GM21619 (cell line): ENCODE measurements at regions not wholly inside any gene's neighbourhood (a gene's known extent, or its start where the extent isn't known, plus 50 kb on each side); places are given as distances from the start of the nearest gene placed in this dataset.
"Not testable (repeated sequence)": the region's sequence is repeated elsewhere in the genome, so short reads cannot be mapped to it uniquely, and the experiment has no call there.

Source experiments
- ATAC-seq: cut with Tn5 transposase; IDR thresholded peaks from one replicate; pipeline ENCODE4 v1.9.1; 2021; ENCODE audit not compliant: unreplicated experiment

DNA sequence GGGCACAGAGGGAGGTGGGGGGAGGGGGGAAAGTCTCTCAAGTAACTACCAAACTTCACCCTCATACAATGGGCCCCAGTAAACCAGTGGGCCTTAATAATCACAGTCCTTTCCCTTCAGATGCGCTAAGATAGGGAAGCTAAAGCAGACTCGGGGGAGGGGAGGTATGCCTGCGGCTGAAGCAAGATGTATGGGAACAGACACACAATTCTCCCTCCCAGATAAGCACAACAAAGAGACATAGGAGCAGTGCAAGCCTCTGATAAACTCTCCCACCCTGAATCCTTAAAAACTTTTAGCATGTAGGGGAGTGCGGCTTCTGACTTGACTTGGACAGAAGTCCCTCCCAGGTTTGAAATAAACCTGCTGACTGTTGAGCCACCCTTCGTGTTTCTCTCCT lies 54.7 kb downstream of the PROP1 start:
- not testable (repeated sequence) for ATAC-seq

DNA sequence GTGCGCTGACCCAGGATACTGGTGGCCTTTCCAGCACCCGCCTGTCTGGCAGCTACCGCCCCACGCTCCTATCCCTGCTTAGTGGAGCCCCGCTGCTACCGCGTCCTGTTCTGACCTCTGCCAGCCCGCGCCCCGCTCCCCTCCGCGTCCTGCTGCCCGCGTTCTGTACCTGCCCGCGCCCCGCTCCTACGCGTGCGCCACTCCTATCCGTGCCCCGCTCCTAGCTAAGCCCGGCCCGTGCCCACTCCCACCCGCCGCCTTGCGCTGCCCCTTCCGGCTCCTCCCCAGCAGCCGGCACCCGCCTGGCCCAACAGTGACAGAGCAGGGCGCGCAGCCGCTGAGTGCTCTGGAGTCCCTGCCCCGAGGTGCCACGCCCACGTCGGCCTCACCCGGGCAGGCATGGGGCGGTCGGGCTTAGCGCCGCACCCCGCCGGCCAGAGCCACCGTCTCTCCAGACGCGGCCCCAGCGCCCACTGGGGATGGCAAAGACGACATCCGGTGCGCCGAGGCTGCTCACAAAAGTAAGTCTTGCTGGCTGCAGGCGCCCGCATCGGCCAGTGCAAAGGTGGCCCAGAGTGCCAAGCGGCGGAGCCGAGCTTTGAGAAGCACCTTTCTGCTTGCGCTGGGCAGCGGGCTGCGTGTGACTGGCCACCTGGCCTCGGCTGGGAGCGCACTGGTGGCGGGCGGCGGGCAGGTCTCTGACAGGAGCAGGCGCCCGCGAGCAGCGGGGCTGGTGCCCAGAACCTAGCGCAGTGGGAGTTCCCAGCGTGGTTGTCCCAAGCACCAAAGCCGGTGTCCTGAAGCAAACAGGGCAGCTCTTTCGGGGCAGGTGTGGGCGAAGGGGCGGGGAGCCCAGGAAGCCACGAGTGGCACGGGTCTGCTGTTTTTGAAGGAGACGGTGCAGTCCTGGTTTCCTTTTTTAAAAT lies 56.5 kb downstream of the PROP1 start:
- not testable (repeated sequence) for ATAC-seq

DNA sequence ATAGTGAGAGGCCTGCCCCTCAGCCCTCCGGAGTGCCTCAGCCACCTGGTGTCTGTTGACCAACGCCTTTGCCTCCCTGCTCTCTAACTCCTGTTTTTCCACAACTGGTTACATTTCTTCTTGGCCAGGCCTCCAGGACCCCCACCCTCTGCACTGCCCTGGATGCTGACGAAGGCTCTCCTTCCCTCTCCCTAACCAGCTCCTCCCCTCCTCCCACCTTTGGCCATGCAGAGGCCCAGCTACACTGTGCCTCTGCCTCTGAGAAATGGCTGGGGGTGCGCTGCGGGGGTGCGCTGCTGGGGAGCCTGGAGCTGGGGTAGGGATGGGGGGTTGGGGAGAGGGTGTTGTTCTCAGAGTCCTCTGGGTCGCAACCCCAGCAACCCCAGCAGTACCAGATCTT lies 57.3 kb downstream of the PROP1 start:
- ATAC-seq, result not testable (repeated sequence)

DNA sequence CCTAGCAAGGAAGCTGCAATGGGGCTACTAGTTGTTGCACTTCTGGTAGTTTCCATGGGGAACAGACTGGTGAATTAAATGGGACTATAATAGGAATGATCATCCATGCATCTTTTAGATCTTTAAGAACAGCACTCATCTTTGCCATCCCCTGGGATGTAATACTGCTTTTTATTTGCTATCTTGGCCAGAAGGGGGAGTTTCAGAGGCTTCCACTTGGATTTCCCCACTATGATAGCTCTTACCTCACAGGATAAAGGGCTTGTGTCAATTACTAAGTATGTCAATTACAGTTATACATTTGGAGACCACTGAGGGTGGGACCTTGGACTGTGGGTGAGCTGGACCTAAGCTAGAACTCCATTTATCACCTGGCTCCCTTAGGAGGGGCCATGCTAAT lies 61.8 kb downstream of the PROP1 start:
- not testable (repeated sequence) for ATAC-seq

DNA sequence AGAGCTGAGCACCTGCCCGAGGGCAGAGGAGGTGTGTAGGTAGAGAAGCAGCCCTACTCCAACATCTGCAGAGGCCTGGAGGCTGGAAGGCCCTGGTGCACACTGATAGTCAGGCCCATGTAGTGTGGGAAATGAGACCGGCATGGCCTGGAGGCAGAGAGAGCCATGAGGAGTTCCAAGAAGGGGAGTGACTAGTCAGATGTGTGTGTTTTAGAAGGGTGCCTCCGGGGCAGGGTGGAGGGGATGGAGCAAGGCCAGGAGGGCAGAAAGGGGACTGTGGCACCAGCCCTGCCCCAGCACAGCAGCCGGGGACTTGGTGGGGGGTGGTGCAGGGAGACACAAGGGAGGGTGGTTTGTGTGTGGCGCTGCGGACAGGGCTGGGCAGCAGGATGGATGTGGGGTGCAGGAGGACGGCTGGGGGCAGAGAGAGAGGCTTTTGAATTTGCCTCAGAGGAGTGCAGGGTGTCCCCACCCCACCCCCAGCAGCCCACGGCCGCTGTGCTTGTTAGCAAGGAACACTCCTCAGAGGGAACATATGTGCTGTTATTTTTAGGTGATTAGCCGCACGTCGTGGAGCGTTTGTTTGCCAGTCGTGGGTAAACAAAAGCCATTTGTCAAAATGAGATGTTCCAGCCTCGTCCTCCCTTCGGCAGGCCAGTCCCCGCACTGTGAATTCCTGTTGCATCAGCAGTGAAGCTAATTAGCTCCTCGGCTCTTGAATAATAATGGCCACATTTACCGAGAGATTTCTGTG lies 65.6 kb downstream of the PROP1 start:
- ATAC-seq, result not testable (repeated sequence)

DNA sequence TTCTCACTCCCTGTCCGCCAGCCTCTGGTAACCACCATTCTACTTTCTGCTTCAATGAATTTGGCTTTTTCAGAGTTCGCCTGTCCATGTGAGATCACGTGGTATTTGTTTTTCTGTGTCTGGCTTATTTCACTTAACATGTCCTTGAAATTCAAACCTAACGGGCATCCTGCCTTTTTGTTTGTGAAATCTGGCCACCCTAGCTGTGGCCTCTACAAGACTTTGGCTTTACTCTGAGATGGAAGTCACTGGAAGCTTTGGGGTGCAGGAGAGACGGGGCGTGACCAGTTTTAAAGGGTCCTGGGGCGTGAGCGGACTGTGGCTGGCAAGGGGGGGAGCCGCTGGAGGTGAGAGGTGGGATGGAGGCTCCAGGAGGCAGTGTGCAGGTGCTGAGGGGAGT lies 66.4 kb downstream of the PROP1 start:
- ATAC-seq, result not testable (repeated sequence)

DNA sequence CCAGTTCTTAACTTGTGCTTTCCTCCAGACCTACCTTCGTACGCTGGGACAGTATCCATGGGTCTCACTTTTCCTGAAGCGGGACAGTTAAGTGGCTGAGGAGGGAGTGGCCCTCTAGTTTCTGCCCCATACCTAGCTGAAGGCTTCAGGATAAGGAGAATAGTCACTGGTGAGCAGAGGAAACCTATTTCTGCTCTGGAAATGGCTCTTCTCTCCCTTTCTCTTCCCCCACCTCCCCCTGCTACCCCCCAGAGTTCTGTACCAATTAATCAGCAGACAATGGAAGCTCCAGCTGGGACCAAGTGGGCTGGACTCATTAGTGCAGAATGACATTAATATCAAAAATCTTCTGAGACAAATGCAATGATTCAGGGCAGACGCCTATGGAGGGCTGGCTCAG lies 68.5 kb downstream of the PROP1 start:
- not testable (repeated sequence) for ATAC-seq

DNA sequence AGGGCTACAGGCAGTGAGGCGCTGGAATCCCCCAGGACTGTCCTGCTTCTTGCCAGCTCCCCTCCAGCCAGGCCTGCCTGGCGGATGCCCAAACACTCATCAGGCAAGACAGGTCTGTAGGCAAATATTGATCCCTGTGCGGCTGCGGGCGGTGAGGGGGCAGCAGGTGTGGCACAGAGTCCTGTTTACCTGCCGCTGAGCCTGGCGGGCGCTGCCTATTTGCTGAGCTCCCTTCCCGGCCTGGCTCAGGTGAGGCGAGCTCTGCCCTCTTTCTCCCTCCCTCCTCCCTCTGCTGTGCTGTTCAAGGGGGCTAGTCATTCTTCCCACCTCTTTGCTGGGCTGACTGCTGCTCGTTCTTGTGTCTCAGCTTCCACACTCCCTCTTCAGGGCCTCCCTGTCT lies 71.5 kb downstream of the PROP1 start:
- ATAC-seq, result not testable (repeated sequence)

DNA sequence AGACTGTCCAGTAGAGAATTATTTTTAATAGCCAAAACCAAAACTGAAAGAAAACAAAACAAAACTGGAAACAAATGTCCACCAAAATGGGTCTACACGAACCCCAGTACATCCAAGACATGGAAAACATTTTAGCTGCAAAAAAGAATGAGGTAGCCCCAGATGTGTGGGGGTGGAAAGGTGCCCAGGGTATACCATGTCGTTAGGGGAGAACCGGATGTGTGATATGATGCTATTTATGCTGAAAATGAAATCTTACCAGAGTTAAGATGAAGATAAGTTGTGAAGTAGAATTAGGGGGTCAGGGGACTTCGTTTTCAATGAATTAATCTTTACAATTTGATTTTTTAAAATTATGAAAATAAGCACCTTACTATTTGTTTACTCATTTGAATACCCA lies 72.2 kb downstream of the PROP1 start:
- ATAC-seq, result not testable (repeated sequence)

DNA sequence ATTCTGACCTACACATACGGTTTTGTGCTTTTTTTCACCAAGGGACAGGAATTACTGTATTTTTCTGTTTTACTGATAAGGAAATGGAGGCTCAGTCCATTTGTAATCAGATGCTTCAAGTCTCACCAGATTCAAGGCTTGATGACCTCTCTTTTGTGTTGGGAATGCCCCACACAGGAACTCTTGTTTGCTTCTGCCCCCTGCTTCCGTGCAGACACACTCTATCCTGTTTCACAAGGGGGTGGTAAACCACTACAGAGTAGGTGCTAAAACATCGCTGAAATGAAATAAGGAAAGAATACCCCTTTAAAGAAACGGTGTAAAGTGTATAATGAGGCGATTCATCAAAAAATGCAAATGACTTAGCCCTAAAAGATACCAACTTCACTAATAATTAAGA lies 72.9 kb downstream of the PROP1 start:
- not testable (repeated sequence) for ATAC-seq

DNA sequence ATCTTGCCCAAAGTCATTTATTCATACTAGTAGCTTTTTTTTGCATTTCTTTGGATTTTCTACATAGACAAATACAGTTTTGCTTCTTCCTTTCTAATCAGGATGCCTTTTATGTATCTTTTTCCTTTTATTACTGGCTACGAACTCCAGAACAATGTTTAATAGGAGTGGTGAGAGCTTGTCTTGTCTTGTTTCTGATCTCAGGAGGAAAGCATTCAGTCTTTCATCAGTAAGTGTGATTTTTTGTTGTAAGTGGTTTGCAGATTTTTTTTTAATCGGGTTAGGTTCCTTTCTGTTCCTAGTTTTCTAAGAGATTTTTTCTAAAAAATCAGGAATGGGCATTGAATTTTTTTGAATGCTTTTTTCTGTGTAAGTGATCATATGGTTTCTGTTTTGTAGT lies 86.8 kb downstream of the PROP1 start:
- ATAC-seq, result not testable (repeated sequence)

DNA sequence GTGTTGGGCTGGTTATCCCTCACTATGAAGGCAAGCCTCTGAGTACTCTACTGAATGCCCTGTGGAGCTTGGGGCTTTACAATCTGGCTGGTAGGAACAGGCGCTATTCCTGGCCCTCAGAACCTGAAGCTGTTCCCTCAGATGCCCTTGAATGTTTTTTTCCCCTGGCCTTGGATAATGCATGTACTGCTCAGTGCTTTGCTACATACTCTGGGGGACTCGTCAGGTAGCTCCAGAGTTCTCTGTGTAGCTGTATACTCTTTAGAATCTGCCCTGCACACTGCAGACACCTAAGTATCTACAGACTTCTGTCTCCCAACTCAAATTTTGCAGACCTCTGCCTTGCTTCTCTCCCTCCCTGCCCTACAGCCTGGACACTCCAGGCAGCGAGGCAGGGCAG lies 93.2 kb downstream of the PROP1 start:
- not testable (repeated sequence) for ATAC-seq

DNA sequence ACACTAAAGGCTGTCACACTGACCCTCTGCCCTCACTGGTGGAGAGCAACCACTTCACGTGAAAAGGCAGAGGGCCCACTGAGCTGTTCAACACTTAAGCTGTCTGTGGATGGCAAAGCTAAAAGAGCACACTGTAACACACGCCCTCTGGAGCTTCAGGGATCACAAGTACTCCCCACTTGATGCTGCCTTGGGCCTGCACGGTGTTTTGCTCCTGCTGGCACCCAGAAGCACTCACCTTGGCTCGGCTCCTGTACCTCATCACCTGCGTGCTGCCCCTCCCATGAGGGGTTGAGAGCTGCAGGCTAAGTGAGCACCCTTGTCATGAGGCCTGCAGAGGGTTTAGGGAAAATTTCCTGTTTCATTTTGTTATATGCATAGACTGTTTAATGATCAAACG lies 96.0 kb downstream of the PROP1 start:
- ATAC-seq, result not testable (repeated sequence)

DNA sequence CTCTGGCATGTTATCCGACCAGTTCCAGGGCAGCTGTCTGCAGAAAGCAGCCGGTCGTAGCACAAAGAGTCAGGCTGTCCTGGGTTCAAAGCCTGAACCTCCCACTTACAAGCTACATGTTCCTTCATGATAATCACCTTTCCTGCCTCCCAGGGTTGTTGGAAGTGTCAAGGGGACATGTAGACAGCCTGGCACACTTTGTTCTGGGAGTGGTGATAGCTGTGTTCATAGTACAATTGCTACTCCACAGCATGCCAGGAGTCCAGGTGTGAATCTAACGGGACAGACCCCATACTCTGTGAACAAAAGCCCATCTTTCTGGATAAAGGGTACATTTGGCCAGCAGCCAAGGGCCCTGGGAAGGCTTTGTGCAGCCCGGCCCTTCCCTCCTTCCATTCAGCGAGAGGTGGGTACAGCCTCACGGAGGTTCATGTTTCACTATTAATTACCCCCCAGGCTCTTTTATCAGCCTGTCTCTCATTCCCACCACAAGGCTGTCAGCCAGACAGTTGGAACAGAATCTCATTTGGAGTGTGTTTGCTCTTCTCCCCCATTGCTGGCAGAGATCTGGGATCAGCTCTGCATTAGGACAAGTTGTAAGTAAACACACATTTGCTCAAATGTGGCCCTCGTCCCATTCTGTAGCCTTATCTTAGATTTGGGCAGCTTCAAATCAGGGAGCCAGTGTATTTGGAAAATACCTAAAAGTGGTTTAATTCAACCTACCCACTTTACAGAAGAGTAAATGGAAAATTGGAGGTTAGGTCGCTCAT lies 101.2 kb downstream of the PROP1 start:
- not testable (repeated sequence) for ATAC-seq

DNA sequence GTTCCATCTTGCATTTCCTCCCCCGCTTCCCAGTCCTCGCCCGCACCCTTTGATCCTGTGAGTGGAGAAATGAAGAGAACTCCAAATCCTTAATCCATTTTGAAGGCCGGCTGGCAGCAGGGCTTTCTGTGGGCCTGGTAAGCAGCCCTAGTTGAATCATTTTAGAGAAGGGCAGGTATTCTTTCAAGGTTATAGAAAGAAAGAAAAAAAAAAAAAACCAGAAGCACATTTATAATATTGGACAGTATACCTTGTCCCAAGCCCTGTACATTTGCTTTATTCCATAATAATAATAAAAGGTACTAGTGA lies 103.7 kb downstream of the PROP1 start:
- ATAC-seq, result not testable (repeated sequence)

DNA sequence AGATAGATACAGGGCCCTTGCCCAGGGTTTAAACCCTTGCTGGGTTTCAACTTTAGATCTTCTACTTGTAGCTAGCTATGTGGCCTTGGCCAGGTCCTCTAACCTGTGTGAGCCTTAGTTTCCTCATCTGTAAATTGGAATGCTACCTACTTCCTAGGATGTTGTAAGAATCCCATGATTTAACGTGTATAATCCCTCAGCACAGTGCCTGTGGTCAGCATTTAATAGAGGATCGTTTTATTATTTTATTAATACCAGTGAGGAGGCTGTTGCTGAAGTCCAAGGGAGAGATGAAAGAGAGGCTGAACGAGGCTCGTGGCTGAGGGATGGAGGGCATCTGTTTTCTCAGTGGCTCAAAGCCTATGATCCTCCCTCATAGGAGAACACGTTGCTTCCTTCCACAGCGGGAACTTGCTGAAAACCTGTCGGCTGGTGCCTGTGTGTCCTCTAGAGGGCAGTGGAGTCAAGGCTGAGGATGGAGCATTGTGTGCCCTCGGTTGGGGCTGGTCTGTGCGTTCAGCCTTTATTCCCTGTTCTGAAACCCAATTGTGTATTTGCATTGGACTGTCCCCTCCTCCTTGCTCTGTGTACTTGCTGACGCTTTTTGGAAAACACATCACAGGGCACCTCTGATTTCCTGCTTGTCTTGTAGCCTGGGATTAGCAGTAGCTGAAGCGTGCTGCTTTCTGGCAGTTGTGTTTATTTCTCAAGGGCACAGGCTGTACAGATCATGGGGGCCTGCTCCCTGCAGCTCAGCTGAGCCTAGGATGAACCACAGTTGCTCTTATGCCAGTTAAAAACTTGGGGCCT lies 104.3 kb downstream of the PROP1 start:
- peak; percentile 82 for ATAC-seq

DNA sequence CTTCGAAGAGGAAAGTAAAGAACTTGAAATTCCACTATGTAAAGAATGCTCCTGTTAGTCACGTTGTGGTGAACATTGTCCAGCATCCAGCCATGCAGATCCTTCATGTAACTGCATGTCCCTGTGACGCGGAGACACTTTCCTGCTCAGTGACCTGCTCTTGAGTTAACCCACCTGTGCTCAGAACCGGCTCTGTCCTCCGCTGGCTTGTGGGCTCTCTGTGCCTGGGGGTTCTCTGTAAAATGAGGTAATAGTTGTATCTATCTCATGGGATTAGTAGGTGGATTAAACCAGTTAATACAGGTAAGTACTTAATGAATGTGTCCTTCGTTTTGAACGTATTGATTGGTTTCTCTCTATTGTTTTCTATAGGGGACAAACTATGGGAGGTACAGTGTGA lies 100.6 kb upstream of the FAM153A start:
- not testable (repeated sequence) for ATAC-seq

DNA sequence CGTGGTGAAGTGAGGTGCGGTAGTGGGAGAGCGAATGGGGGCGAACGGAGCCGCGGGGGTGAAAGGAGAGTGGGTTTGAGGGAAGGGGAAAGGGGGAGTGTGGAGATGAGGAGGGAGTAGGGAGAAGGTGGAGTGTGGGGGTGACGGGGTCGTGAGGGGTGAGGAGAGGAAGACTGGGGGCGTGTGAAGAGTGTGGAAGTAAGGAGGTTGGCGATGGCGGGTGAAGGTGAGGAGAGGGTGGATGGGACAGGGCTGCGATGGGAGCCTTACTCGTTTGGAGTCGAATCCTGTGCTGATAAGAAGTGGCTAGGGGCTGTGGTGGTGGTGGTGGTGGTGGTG lies 93.2 kb upstream of the FAM153A start:
- not testable (repeated sequence) for ATAC-seq

DNA sequence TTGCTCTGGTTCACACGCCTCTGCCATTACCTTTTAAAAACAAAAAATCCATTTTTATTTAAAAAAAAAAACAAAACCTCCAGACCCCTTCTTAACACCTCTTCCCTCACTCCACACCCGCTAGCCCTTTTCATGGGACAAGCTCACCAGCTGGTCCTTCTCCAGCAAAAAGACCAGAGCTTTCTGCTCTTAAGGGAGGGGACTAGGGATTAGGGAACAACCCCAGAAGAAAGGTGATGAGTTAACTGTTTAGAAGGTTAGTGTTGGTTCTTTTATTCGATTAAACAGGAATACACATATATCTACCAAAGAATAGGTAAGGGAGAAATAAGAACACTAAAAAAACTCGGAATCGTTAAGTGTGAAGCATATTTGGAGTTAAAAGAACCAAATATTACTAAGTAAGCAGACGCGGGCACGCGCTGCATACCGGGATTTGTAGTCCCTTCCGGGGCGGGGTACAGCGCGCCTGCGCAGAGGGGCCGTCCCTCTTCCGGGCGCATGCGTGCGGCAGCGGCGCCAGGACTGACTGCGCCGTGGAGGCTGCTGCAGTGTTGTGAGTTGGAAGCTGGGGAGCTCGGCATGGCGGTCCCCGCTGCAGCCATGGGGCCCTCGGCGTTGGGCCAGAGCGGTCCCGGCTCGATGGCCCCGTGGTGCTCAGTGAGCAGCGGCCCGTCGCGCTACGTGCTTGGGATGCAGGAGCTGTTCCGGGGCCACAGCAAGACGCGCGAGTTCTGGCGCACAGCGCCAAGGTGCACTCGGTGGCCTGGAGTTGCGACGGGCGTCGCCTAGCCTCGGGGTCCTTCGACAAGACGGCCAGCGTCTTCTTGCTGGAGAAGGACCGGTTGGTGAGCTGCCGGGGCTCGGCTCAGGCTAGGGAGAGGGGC lies 92.6 kb upstream of the FAM153A start:
- peak; percentile 73 for ATAC-seq
